ENCODE measurements at regions not wholly inside any gene's neighbourhood (a gene's known extent, or its start where the extent isn't known, plus 50 kb on each side); places are given as distances from the start of the nearest gene placed in this dataset.

DNA sequence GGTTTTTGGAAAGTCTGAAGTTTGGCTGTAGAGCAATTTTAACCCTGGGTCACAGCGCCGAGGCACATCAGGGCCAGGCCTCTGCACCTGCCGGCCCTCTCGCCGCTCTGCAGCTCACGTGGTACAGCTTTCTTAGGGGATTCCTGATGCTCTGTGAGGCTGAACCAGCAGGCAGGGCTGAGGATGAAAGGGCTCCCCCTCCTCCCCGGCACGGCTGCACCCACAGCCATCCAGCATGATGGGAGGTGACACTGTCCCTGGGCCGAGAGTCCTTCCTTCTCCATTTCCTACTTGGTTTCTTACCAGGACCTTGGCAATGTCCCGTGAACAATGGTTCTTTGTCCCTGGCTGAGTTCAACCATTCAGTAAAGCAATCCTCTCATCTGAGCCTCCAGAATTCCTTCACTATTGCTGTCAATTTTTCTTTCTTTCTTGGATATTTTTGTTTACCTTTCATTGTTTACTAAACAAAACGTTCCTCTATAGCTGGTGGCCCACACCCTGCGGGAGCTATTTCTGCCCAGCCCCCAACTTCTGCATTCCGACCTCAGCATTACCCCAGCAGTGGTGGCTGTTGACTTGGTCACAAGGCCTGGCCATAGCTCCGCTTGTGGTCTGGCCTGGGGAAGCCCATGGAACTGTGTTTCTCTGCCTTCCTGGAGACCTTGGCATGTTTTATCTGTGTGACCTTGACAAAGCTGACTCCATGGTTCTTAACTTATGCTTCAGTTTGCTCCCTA, 172.8 kb upstream of the B3GAT1 start:
- Mint-ChIP-seq H3K36me3 (no peaks in the 10 kb centered on the region), H3K27me3 (peaks cover 11% of the 10 kb centered on the region), H3K27ac (no peak overlapping the region), H3K4me3 (no peak overlapping the region), H3K4me1 (ENCODE audit: low read depth) (peaks cover 8% of the 10 kb centered on the region), H3K9me3 (ENCODE audit: low read depth) (no peaks in the 10 kb centered on the region)

DNA sequence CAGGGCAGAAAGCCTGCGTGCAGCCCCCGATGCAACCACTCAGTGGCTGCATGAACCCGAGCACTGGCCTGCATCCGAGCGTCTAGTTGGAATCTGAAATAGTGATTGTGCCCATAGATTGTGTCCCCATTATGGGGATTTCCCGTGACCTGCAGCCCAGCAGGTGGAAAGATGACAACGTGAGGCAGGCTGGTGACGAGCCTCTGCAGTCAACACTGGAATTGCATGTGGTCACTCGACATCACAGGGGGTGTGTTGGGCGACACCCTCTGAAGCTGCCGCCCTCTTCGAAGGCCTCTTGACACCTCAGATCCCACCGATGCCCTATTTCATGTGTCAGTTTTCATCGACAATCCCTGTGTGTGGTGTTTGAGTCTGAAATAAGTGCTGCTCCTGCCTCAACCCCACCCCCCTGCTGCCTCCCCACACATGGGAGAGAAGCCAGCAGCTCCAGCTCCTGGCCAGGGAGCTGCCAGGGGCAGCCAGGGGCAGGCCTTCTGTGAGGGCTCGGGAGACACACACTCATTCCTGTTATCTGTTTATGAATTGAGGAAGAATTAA, 172.0 kb upstream of the B3GAT1 start:
- Mint-ChIP-seq H3K4me3 (no peak overlapping the region), H3K9me3 (ENCODE audit: low read depth) (no peaks in the 10 kb centered on the region), H3K27ac (no peak overlapping the region), H3K27me3 (peaks cover 11% of the 10 kb centered on the region), H3K4me1 (ENCODE audit: low read depth) (peaks cover 8% of the 10 kb centered on the region), H3K36me3 (no peaks in the 10 kb centered on the region)

DNA sequence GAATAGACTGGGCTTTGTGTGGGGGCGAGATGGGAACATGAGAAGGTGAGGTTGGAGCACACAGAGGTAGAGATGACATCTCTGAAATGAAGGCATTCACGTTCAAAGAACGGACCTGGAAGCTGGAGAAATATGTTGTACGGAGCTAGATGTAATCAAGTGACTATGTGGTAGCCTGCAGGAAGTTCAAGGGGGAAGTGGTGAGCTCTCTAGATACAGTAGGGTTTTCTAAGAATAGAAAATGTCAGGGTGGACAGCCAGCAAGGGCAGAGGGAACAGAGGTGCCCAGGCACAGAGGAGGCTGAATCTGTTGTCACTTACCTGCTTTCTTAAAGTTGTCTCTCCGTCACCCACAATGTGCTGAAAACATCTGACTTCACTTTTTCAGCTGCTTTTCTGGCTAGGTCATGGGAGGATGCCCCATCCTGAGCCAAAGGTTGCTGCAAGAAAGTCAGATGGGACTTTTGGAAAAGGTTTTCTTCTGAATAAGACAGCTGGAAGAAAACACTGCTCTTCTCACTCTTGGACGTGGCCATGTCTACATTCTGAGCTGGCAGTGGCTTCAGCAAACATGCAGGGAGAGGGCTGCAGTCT, 171.5 kb upstream of the B3GAT1 start:
- Mint-ChIP-seq H3K9me3 (ENCODE audit: low read depth) (no peaks in the 10 kb centered on the region), H3K27ac (no peak overlapping the region), H3K36me3 (no peaks in the 10 kb centered on the region), H3K4me1 (ENCODE audit: low read depth) (peaks cover 8% of the 10 kb centered on the region), H3K27me3 (peaks cover 11% of the 10 kb centered on the region), H3K4me3 (no peak overlapping the region)

DNA sequence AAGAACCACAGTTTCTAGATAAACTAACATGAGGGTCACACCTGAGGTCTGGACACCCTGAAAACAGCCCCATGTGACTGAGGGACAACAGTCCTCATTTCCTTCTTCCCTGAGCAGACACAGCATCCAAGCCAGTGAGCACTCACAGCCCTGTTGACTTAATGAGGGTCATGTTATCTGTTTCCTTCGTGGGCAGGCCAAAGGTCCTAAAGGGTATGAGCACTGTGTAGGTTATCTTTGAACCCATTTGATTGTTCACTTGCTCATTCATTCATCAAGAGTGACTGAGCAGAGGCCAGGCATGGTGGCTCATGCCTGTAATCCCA, 170.7 kb upstream of the B3GAT1 start:
- Mint-ChIP-seq H3K4me1 (ENCODE audit: low read depth) (peaks cover 8% of the 10 kb centered on the region), H3K4me3 (no peak overlapping the region), H3K27ac (no peak overlapping the region), H3K36me3 (no peaks in the 10 kb centered on the region), H3K9me3 (ENCODE audit: low read depth) (no peaks in the 10 kb centered on the region), H3K27me3 (peaks cover 11% of the 10 kb centered on the region)

DNA sequence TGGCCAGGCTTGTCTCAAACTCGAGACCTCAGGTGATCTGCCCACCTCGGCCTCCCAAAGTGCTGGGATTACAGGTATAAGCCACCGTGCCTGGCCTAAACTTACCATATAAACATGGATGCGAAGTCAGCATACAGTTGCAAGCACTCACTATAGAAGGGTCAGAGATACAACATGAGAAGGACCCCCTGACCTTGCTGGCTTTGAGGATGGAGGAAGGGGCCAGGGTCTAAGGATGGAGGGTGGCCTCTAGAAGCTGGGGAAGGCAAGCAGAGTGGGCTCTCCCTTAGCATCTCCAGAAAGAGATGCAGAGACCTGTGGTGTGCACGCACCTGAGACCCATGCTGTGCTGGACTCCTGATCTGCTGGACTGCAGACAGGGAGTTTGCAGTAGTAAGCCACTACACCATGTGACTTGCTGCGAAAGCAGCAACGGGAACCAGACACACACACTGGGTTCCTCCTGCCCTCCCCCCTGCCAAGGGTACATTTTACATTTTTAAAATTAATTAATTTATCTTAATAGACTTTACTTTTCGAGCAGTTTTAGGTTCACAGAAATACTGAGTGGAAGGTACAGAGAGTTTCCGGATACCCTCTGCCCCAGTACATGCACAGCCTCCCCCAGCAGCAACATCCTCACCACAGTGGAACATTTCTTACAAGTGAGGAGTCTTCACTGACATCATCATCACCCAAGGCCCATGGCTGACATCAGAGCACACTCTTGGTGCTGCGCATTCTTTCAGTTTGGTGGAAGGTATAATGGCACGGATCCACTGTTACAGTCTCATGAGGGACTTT, 170.1 kb upstream of the B3GAT1 start:
- Mint-ChIP-seq H3K27me3 (peaks cover 11% of the 10 kb centered on the region), H3K4me1 (ENCODE audit: low read depth) (peaks cover 8% of the 10 kb centered on the region), H3K27ac (no peak overlapping the region), H3K9me3 (ENCODE audit: low read depth) (no peaks in the 10 kb centered on the region), H3K36me3 (no peaks in the 10 kb centered on the region), H3K4me3 (no peak overlapping the region)

DNA sequence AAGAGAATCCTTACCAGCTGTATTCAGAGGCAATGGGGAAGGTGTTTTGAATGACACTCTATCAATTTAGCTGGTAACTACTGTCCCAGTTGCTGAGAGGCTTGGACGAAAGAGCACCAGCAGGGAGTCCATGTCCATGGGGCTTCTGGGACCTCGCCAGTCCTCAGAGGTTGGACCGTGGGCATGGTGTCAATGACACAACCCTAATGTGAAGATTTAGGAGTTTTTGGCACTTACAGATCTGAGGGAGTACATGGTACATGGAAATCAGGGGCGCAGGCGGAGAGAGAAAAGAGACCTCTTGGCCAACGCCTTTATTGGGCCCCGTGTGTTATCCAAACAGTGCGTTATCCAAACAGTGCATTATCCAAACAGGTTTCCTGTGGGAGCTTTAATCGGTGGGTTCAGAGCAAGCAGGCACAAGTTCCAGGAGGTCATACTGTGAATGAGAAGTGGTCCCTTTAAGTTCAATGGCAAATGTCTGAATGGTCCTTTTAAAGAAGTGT, 169.1 kb upstream of the B3GAT1 start:
- Mint-ChIP-seq H3K9me3 (ENCODE audit: low read depth) (no peaks in the 10 kb centered on the region), H3K4me1 (ENCODE audit: low read depth) (peaks cover 8% of the 10 kb centered on the region), H3K4me3 (no peak overlapping the region), H3K27ac (no peak overlapping the region), H3K27me3 (peaks cover 11% of the 10 kb centered on the region), H3K36me3 (no peaks in the 10 kb centered on the region)

DNA sequence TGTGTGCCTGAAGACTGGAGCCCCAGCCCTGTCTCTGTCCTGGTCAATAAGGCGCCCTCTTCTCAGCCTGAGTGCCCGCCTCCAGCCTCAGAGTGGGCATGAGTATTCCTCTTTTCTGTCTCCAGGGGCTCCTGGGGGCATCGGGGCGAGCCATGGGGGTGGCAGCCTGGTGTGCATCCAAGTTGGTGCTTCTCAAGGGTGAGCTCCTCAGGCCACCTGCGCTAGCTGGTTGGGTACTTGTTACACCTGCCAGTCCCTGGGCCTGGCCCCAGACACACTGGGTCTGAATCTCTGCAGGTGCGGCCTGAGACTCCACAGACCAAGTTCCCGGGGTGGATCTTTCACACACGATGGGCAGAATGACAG, 168.6 kb upstream of the B3GAT1 start:
- no peak overlapping the region for H3K4me3 Mint-ChIP-seq
- peaks cover 8% of the 10 kb centered on the region for H3K4me1 Mint-ChIP-seq (ENCODE audit: low read depth)
- no peaks in the 10 kb centered on the region for H3K36me3 Mint-ChIP-seq
- no peak overlapping the region for H3K27ac Mint-ChIP-seq
- H3K9me3 Mint-ChIP-seq (ENCODE audit: low read depth): no peaks in the 10 kb centered on the region
- peaks cover 11% of the 10 kb centered on the region for H3K27me3 Mint-ChIP-seq

DNA sequence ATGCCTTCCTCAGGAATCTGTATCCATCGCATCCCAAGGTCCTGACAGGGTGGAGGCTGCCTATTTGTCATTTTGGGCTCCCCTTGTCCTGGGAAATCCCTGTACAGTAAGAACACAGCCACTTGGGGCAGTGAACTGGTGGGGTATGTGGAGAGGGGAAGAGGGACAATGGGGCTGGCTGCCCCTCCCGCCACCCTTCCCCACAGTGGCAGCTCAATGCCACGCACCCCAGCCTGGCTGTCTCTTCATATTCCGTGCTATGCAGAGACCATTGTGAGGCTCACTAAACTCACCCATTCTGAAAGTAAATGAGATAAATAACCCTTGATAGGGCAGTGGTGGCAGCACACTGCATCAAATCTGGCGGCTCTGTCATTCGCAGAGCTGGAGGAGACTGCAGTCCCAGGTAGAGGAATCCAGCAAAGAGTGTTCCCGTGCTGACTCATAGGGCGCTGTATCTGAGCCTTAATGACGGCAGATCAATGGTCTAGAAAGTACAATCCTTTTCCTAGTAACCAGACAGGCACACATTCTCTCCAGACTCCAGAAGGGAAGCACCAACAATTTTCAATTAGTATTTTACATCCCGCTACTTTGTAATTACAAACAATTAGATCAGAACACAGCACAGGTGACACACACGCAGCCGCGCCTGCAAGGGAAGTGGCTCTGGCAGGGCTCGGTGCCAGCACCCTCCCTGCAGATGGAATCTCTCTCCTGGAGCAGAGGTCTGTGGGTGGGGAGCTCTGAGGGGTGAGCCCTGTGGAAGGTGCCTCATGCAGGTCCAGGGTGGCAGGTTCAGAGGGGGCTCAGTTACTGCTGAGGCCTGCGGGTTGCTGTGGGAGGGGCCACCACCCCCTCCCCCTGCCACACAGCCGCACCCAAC, 167.9 kb upstream of the B3GAT1 start:
- H3K9me3 Mint-ChIP-seq (ENCODE audit: low read depth): no peaks in the 10 kb centered on the region
- no peak overlapping the region for H3K4me3 Mint-ChIP-seq
- H3K27ac Mint-ChIP-seq: no peak overlapping the region
- no peaks in the 10 kb centered on the region for H3K36me3 Mint-ChIP-seq
- peaks cover 9% of the 10 kb centered on the region for H3K27me3 Mint-ChIP-seq
- peaks cover 8% of the 10 kb centered on the region for H3K4me1 Mint-ChIP-seq (ENCODE audit: low read depth)

DNA sequence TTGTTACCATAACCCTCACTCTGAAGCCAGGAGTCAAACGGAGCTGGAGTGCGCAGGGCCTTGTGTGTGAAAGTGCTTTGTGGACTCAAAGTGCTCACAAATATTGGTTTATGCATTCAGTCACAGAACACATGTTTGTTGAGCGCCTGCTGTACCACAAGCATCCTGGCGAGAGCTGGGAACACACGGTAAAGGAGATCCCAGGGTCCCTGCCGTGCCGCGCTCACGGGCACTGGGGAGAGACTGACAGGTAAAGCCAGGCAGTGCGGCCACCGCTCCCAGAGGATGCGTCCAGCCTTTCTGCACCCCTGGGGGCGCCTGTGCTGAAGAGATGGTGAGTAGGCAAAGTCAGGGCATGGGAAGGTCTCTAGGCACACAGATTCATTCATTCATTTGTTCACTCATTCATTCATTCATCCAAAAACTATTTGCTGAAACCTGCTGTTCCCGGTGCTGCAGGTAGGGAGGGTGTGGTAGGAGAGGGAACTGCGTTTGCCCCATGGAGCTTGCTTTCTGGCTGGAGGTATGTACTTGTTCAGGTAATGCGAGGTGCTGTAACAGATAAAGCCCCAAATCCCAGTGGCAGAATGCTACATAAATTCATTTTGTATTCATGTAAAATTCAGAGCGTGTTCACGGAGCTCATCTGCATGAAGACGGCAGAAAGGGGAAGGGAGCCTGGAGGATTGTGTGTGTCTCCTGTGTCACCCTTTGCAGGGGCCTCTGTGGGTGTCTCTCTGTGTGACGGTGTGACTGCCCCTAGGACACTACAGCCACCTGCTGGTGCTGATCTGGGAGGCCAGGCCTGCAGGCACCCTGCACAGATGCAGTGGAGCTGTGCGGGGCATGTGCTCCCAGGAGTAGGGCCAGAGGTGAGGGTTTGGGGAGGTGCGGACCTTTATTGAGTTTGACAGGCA, 167.0 kb upstream of the B3GAT1 start:
- peaks cover 8% of the 10 kb centered on the region for H3K4me1 Mint-ChIP-seq (ENCODE audit: low read depth)
- peaks cover 9% of the 10 kb centered on the region for H3K27me3 Mint-ChIP-seq
- H3K9me3 Mint-ChIP-seq (ENCODE audit: low read depth): no peaks in the 10 kb centered on the region

DNA sequence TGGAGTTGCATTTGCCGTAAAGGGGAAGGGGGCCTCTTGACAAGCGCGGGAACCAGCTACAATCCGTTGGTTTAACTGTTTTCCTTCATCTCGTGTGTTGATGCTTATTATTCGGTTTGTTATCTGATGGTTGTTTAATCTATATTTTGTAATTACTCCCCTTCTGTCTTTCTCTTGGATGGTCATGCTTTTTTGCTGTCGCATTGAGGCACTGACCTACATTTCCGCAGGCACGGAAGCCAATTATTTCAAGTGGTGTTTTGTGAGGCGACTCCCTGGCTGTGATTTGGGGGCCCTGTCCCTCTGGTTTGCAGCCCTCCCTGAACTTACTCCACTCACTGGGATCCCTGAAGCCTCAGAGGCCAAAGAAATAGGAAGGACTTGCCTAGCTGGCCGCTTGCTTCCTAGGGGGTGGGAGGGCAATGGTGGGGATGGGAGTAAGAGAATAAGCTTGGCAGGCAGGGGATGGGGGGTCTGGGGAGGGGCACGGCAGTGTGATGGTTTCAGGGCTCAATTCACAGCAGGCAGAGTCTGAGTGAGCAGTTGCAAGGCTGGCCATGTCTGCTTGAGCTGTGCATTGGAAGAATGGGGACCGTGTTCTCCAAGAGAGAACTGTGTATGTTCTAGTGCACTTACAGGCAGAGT, 165.8 kb upstream of the B3GAT1 start:
- Mint-ChIP-seq H3K36me3 (no peaks in the 10 kb centered on the region), H3K4me3 (no peak overlapping the region), H3K27ac (no peak overlapping the region), H3K4me1 (ENCODE audit: low read depth) (no peaks in the 10 kb centered on the region), H3K9me3 (ENCODE audit: low read depth) (no peaks in the 10 kb centered on the region), H3K27me3 (peaks cover 9% of the 10 kb centered on the region)

More for the DNA sequence above, 167.0 kb upstream of the B3GAT1 start:
- Mint-ChIP-seq H3K36me3 (no peaks in the 10 kb centered on the region), H3K27ac (no peak overlapping the region), H3K4me3 (no peak overlapping the region)

DNA sequence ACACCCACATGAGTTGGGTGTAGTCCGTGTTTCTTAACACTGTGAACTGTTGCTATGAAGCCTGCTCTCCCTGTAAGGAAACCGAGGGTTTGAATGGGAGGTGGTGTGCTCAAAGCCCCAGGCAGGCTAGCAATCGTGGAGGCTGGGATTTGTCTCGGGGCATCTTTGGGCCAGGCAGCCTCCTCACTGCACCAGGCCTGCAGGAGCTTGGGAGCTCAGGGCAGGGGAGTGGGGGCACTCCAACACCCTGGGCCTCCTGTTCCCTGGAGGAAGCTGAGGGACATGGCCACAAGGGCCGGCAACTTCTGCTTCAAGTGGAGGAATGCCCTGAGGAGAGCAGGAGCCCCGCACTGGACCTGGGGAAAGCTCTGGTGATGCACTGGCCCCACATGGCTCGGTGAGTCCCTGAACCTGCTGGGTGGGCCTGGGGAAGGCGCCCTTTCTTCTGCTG, 164.7 kb upstream of the B3GAT1 start:
- Mint-ChIP-seq H3K27ac (no peak overlapping the region), H3K27me3 (peaks cover 9% of the 10 kb centered on the region), H3K9me3 (ENCODE audit: low read depth) (no peaks in the 10 kb centered on the region), H3K4me3 (no peak overlapping the region), H3K36me3 (no peaks in the 10 kb centered on the region), H3K4me1 (ENCODE audit: low read depth) (no peaks in the 10 kb centered on the region)

DNA sequence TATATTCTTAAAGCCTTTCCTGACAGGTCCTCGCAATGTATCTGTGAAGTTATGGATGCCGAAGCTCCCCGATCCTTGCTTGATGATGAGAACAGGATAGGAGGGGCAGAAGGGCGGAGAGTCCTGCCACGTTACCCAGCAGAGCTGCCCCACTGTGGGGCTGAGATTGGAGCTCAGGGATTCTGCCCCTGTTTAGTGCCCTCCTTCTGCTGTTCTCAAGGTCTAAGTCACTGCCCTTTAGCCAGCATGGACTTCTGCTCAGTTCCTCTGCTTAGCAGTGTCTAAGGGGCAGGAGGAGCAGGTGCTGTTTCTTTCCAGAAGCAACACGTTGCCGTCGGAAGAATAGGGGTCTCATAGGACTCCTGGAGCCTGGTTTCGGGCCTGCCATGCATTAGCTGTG, 164.2 kb upstream of the B3GAT1 start:
- Mint-ChIP-seq H3K4me1 (ENCODE audit: low read depth) (no peaks in the 10 kb centered on the region), H3K27me3 (peaks cover 8% of the 10 kb centered on the region), H3K36me3 (no peaks in the 10 kb centered on the region), H3K9me3 (ENCODE audit: low read depth) (no peaks in the 10 kb centered on the region), H3K27ac (no peak overlapping the region), H3K4me3 (no peak overlapping the region)

DNA sequence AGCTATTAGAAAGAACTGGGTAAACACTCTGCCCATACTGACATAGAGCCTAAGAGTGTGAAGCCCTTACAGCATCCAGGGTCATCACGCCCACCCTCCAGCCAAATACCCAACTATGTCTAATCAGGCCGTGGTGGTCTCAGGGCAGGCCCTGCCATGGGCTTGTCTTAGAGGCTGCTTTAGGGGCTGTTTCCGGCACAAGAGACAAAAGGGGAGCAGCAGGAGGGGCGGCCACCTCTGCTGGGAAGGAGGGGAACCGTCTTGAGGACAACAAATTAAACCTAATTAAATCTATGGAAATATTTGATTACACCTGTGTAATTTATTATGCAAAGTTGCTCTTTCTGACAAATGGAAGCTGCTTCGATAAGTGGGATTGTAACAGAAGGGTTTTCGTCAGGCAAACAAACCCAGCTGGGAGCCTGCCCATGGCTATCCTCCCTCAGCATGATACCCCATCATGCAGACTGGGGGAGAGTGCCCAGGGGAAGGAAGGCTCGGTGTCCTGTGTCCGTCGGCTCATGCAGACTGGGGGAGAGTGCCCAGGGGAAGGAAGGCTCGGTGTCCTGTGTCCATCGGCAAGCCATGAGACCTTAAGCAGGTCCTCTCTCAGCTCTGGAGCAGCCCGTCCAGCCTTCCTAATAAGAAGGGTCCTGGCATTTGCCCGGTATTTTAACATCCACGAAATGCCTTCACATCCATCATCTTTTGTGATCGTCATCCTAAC, 163.6 kb upstream of the B3GAT1 start:
- Mint-ChIP-seq H3K27me3 (peaks cover 6% of the 10 kb centered on the region), H3K27ac (no peak overlapping the region), H3K9me3 (ENCODE audit: low read depth) (no peaks in the 10 kb centered on the region), H3K36me3 (no peaks in the 10 kb centered on the region), H3K4me1 (ENCODE audit: low read depth) (no peaks in the 10 kb centered on the region), H3K4me3 (no peak overlapping the region)

Measured in activated naive CD8-positive, alpha-beta T cell (primary cell).